ENCODE measurements at regions not wholly inside any gene's neighbourhood (a gene's known extent, or its start where the extent isn't known, plus 50 kb on each side); places are given as distances from the start of the nearest gene placed in this dataset.

- no peak for DNase-seq (ENCODE audit: low read depth in 2 of 2)
These were observed 511.1 kb downstream of the OTOL1 start for GRCh38 chr3:162007722-162008121.

DNA sequence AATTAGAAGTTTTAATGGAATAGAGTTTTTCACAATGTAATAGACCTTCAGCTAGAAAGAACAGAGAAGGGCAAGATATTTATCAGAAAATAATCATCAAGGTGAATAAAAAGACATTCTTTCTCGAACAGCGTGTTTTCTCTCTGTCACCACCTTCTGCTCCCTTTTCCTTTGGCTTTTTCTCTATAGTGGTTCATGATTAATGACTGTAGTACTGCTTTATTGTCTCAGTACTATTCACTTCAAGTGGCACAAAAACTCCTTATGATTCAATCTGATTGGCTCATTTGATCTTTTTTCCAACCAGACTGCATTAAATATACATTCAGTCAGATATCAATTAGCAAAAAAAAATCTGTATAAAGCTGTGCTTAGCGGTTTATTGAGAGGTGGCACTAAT lies 516.0 kb downstream of the OTOL1 start:
- no peak for DNase-seq (ENCODE audit: low read depth in 2 of 2)

DNA sequence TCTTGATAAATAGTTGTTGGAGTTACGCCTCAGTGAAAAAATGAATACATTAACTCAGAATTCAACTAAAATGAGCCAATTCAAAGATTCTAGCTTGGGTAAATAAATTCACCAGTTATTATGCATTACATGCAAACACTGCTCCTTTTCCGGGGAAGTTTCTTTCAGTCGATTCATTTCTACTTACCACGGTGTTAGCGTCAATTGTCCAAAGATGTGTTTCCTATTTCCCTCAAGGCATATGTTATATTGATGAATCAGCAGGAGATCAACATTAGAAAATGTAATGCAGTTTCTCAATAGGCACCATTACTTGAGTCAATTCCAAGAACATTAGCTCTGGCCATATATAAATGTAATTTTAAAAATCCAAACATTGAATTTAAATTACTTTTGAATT lies 517.7 kb downstream of the OTOL1 start:
- DNase-seq (ENCODE audit: low read depth in 2 of 2), result no peak

DNA sequence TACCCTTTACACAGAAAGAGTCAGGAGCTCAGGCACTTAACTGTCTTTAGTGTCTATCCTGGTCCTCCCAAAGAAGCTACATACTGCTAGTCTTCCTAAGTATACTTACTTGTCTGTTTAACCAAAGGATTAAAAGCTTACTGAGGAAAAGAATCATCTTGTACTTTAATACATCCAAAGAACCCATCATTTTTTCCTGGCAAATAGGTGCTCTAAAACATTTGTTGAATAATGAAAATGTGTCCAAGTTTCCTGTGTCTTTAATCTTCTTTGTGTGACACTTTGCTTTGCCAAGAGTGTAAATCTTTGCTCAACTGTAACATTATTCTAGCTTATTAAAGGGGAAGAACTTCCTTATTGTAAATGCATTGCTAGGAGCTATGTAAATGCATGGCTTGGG lies 519.2 kb downstream of the OTOL1 start:
- DNase-seq (ENCODE audit: low read depth in 2 of 2), result no peak

GRCh38 chr3:162019817-162020216 lies 523.2 kb downstream of the OTOL1 start:
- no peak for DNase-seq (ENCODE audit: low read depth in 2 of 2)

GRCh38 chr3:162021206-162021605 lies 524.6 kb downstream of the OTOL1 start:
- no peak for DNase-seq (ENCODE audit: low read depth in 2 of 2)

DNA sequence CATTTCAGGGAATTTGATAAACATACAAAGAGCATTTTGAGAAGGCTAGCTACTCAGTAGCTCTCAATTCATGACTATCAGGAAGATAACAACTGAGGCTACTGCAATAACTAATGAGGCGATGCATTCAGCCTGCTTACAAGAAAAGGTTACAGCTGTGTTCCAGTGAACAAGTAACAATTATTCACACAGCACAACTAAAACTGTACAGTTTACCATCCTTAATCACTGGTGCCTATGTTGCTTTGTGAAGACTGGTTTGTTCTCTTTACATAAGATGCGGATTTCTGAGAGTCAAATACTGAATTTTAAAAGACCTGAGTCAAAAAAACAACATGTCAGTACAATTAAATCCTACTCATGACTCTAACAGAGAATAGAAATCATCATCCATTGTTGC lies 526.3 kb downstream of the OTOL1 start:
- DNase-seq (ENCODE audit: low read depth in 2 of 2), result no peak

DNA sequence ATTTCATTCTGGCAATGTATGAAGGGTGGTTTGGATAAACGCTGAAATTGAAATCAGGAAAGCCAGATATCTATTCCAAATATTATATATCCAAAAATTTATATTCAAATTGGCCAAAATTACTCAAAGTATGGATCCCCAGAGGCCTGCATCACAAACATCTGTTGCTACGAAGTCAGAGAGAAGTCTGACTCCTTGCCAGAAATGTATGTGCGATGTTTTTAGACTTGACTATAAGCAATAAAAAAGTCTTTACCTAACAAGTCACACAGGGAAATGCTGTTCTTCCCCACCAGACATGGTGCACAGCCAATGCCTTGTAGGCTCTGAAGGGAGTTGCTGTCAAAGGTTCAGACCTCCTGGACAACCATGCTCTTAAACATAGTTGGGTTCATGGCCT lies 533.1 kb downstream of the OTOL1 start:
- DNase-seq (ENCODE audit: low read depth in 2 of 2), result no peak

GRCh38 chr3:162034368-162034767 lies 537.8 kb downstream of the OTOL1 start:
- no peak for DNase-seq (ENCODE audit: low read depth in 2 of 2)

DNA sequence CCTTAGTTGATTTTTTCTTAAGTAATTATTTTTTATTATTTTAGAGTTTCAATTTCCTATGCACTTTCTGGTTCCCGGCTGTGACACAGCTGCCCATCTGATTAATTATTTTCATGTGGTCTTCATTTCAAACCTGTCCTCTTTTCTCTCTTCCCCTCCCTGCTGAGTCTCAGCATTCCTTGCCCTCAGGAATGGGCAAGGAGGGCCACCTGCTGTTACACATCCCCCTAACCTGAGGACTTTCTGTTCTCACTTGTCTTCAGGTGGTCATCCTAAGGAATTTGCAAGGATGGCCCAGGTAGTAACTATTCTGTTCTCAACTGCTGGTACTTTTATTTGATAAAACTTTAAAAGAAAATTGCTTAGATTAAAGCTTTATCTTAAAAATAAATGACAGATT lies 545.0 kb downstream of the OTOL1 start:
- no peak for DNase-seq (ENCODE audit: low read depth in 2 of 2)

- no peak for DNase-seq (ENCODE audit: low read depth in 2 of 2)
These were observed 556.0 kb downstream of the OTOL1 start for GRCh38 chr3:162052636-162053035.

DNA sequence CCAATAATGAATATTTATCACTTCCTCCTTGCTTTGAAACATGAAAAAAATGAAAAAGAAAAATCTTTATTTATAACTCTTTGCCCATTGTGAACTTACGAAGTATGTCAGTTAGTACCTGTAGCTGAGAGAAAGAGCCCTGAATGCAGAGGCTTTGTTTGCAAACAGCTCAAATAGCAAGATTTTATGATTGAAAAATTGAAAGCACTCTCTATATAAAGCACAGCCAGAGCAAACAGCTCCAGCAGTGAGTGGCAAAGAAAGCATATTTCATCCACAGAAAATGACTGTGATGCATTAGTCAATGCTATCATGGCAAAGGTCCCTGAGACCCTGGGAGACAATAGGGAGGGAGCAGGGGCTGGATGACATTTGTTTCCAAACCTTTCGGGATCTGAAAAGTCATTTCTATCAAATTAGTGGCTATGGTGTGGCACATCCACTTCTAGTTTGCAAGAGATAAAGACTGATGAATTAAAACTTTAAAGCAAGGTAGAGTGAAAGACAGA lies 576.1 kb downstream of the OTOL1 start:
- no peak for DNase-seq (ENCODE audit: low read depth in 2 of 2)

DNA sequence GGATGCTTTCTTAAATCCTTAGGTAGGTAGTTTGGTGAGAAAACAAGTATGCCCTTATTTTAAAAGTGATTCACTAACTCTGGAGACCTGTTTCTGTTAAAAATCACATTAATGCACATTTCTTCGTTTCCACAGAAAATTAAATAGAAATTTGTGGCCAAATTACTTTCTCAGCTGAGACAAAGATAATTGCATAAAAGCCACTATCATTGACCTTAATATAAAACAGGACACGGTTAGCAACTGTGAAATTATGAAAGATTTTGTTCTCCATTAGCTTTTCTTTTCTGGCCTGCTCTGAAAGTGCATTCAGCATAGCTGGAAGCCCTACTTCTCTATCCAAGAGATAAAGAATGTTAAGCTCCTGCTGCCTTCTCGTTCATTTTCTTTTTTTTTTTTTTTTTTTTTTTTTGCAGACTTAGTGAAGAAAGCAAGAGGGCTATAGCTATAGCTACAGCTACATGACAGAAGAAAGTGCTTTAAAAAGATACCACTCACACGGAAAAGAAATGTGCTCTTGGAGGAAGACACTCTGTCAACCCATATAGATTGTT lies 576.9 kb downstream of the OTOL1 start:
- DNase-seq (ENCODE audit: low read depth in 2 of 2), result no peak

- DNase-seq (ENCODE audit: low read depth in 2 of 2), result no peak
These were observed 580.5 kb downstream of the OTOL1 start for GRCh38 chr3:162077108-162077507.

DNA sequence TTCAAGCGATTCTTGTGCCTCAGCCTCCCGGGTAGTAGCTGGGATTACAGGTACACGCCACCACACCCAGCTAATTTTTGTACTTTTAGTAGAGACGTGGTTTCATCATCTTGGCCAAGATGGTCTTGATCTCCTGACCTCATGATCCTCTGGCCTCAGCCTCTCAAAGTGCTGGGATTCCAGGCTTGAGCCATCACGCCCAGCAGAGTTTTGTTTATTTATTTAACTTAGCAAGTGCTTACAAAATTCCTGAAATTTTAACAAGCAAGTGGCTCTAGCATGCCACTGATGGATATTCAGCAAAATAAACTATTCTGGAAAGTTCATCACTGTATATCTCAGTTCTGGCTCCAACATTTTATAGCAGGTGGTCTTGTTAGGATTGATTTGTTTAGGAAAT lies 585.9 kb downstream of the OTOL1 start:
- no peak for DNase-seq (ENCODE audit: low read depth in 2 of 2)

DNA sequence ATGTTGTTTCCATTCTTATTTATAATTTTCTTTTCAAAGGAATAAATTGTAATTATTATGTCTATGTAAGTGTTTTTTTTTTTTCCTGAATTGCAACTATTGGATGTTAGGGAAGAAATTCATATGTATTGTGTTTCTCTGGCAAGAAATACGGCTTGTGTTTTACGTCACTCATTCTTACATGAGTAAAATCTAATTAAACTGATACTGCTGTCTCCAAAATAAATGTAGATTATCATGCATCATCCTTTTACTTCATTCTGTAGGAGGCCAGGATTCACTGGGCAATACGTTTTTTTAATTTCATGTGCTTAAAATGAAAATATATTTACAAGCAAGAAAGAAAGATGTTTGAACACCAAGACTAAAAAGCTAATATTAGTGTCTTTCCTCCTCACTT lies 590.8 kb downstream of the OTOL1 start:
- DNase-seq (ENCODE audit: low read depth in 2 of 2), result no peak

DNA sequence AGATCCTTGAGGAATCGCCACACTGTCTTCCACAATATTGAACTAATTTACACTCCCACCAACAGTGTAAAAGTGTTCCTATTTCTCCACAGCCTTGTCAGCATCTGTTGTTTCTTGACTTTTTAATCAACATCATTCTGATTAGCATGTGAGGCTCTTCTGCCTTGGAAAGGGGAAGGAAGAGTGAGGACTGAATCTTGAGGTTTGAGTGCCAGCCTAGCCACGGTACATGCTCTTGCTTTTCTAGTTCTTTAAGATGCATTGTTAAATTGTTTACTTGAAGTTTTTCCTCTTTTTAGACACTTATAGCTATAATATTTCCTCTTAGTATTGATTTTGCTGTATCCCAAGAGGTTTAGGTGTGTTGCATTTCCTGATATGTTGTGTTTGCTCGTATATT lies 596.1 kb downstream of the OTOL1 start:
- no peak for DNase-seq (ENCODE audit: low read depth in 2 of 2)

DNA sequence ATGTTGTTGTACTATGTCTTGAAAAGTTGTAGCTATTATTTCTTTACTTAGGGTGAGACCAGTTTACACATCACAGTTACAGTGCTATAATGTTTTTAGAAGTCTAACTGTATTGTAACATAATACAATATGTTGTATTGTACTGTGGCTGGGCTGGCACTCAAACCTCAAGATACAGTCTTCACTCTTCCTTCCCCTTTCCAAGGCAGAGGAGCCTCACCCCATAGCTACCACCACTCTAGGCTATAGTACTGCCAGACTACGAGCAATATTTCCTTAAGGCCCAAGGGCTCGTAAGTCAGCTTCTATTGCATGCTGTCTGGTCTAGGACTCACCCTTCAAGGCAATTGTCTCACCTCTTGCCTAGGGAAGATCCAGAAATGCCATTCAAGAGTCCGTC lies 597.7 kb downstream of the OTOL1 start:
- no peak for DNase-seq (ENCODE audit: low read depth in 2 of 2)

GRCh38 chr3:162096874-162097273 lies 600.3 kb downstream of the OTOL1 start:
- DNase-seq (ENCODE audit: low read depth in 2 of 2), result no peak

DNA sequence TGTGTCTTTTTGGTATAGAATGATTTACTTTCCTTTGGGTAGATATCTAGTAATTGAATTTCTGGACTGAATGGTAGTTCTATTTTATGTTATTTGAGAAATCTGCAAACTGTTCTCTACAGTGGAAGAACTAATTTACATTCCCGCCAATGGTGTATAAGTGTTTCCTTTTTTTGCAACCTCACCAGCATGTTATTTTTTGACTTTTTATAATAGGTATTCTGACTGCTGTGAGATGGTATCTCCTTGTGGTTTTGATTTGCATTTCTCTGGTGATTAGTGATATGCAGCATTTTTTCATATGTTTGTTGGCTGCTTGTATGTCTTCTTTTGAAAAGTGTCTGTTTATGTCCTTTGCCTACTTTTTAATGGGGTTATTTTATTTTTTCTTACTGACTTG lies 607.2 kb downstream of the OTOL1 start:
- DNase-seq (ENCODE audit: low read depth in 2 of 2), result no peak

GRCh38 chr3:162111861-162112260 lies 615.3 kb downstream of the OTOL1 start:
- no peak for DNase-seq (ENCODE audit: low read depth in 2 of 2)

DNA sequence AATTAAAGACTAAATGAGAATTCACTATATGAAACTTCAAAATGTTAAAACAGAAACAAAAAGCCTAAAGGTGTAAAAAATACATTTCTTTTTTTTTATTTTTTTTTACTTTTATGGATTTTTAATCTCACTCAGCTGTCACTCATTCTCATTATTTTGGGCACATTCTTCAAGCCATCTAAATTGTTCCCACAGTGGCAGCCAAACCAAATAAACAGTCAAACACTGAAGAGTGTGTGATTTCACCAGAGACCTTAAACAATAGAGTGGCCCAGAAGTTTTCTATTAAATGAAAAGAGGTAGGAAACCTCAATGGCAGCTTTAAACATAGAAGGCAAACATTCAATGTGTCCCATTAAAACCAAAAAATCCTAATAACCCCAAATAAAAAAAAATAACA lies 616.1 kb downstream of the OTOL1 start:
- DNase-seq (ENCODE audit: low read depth in 2 of 2), result no peak

DNA sequence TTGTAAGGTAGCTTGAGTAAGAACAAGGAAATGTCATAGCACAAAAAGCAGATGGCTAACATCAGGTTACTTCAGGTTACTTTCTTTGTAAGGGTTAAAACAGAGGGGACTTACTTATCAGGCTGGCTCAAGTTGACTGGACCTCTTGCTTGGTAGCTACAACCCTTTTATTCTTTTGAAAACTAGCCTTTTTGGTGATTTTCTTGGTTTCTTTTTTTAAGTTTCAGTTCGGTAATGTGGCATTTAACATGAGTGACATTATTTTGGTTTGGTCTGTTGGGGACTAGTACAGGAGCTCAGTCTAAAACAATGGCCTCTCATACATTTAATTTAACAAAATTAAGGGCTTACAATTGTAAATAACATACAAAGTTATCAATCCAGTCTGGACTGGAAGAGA lies 621.4 kb downstream of the OTOL1 start:
- DNase-seq (ENCODE audit: low read depth in 2 of 2), result no peak

DNA sequence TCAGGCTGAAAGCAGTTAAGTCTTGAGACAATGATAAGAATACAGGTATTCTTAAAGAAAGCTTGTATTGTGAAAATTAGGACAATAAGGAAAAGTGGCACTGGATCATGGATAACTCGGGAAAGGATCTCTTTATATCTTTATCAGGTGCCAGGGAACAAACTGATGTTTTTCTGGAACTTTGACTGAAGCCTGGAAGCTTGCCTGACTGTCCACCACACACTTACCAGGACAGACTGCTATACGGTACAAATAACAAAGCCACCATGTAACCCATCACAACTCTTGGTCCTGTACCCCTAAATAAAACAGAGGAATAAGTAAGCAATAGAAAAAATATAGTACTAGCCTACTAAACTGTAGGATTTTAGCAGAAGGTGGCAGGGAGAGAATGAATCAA lies 623.0 kb downstream of the OTOL1 start:
- DNase-seq (ENCODE audit: low read depth in 2 of 2), result no peak

DNA sequence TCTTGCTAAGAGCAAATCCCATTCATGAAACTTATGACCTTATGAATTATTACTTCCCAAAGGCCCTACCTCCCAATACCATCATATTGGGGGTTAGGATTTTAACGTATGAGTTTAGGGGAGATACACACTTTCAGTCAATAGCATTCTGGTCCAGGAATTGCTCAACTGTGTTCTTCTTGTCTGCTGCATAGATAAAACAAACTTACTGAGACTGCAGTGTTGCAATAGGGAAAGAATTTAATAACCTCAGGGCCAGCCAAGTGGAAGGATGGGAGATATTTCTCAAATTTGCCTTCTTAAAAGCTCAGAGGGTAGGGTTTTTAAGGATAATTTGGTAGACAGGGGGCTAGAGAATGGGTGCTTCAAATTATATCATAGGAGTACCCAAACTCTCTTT lies 625.8 kb downstream of the OTOL1 start:
- no peak for DNase-seq (ENCODE audit: low read depth in 2 of 2)
